H9 (cell line): ENCODE measurements at regions not wholly inside any gene's neighbourhood (a gene's known extent, or its start where the extent isn't known, plus 50 kb on each side); places are given as distances from the start of the nearest gene placed in this dataset.

Experiments
- DNase-seq: peaks from one replicate; pipeline ENCODE4 v3.0.0-alpha.2; 2017
- H2AFZ ChIP-seq: one replicate; pipeline ENCODE4 v1.6.1; 2013; ENCODE audit warnings: mild to moderate bottlenecking, low read length, control low read depth, moderate library complexity
- H2AK5ac ChIP-seq: 2 replicates; pipeline ENCODE4 v1.6.1; 2013; ENCODE audit warnings: low read length, control low read depth, mixed read lengths; ENCODE audit not compliant: insufficient read length
- H2BK120ac ChIP-seq: one replicate; pipeline ENCODE4 v1.6.1; 2013; ENCODE audit warnings: low read depth, mild to moderate bottlenecking, low read length, control low read depth, inconsistent platforms; ENCODE audit not compliant: poor library complexity, severe bottlenecking
- H2BK12ac ChIP-seq: 2 replicates; pipeline ENCODE4 v1.6.1; 2013; ENCODE audit warnings: low read length, control low read depth, mixed read lengths, low read depth; ENCODE audit not compliant: insufficient read length
- H2BK15ac ChIP-seq: 2 replicates; pipeline ENCODE4 v1.6.1; 2013; ENCODE audit warnings: low read depth, low read length, control low read depth
- H2BK20ac ChIP-seq: one replicate; pipeline ENCODE4 v1.6.1; 2013; ENCODE audit warnings: low read depth, mild to moderate bottlenecking, low read length, control low read depth, inconsistent platforms; ENCODE audit not compliant: poor library complexity, severe bottlenecking
- H2BK5ac ChIP-seq: 2 replicates; pipeline ENCODE4 v1.6.1; 2013; ENCODE audit warnings: low read length, control low read depth, mixed read lengths; ENCODE audit not compliant: insufficient read length
- H3K14ac ChIP-seq: 2 replicates; pipeline ENCODE4 v1.6.1; 2013; ENCODE audit warnings: low read length, control low read depth; ENCODE audit not compliant: insufficient read depth
- H3K18ac ChIP-seq: 2 replicates; pipeline ENCODE4 v1.6.1; 2013; ENCODE audit warnings: low read depth, mild to moderate bottlenecking, mixed read lengths, low read length, control low read depth; ENCODE audit not compliant: insufficient read length
- H3K23ac ChIP-seq: 2 replicates; pipeline ENCODE4 v1.6.1; 2013; ENCODE audit warnings: low read length, control low read depth, mixed read lengths, low read depth; ENCODE audit not compliant: insufficient read length
- H3K23me2 ChIP-seq: 2 replicates; pipeline ENCODE4 v1.6.1; 2013; ENCODE audit warnings: low read depth, mild to moderate bottlenecking, mixed read lengths, low read length, control low read depth; ENCODE audit not compliant: insufficient read length, poor library complexity, severe bottlenecking
- H3K27ac ChIP-seq: 2 replicates; pipeline ENCODE4 v1.5.1; 2013; ENCODE audit warnings: low read length, control low read depth, mixed read lengths, low read depth; ENCODE audit not compliant: insufficient read length
- H3K27me3 ChIP-seq: 2 replicates; pipeline ENCODE4 v1.6.1; 2013; ENCODE audit warnings: low read length, control low read depth, inconsistent platforms; ENCODE audit not compliant: insufficient read depth
- H3K4ac ChIP-seq: 2 replicates; pipeline ENCODE4 v1.6.1; 2013; ENCODE audit warnings: low read depth, mild to moderate bottlenecking, control low read depth, inconsistent platforms, low read length, moderate library complexity
- H3K4me1 ChIP-seq: 2 replicates; pipeline ENCODE4 v1.6.1; 2013; ENCODE audit warnings: low read length, control low read depth, inconsistent platforms; ENCODE audit not compliant: insufficient read depth
- H3K4me2 ChIP-seq: 2 replicates; pipeline ENCODE4 v1.6.1; 2013; ENCODE audit warnings: low read length, control low read depth, mixed read lengths; ENCODE audit not compliant: insufficient read length, insufficient read depth
- H3K56ac ChIP-seq: 2 replicates; pipeline ENCODE4 v1.6.1; 2013; ENCODE audit warnings: low read depth, mild to moderate bottlenecking, mixed read lengths, low read length, control low read depth; ENCODE audit not compliant: insufficient read length
- H3K79me1 ChIP-seq: 2 replicates; pipeline ENCODE4 v1.6.1; 2013; ENCODE audit warnings: low read depth, mild to moderate bottlenecking, moderate library complexity, low read length, control low read depth, inconsistent platforms; ENCODE audit not compliant: insufficient read depth, poor library complexity, severe bottlenecking
- H3K79me2 ChIP-seq: 2 replicates; pipeline ENCODE4 v1.6.1; 2013; ENCODE audit warnings: low read length, control low read depth, inconsistent platforms; ENCODE audit not compliant: insufficient read depth
- H3K9ac ChIP-seq: 2 replicates; pipeline ENCODE4 v1.6.1; 2013; ENCODE audit warnings: low read length, control low read depth, mixed read lengths; ENCODE audit not compliant: insufficient read length; ENCODE audit errors: extremely low read depth
- H3K9me3 ChIP-seq: one replicate; pipeline ENCODE4 v1.6.1; 2013; ENCODE audit warnings: low read depth, low read length, inconsistent platforms; ENCODE audit not compliant: control insufficient read depth
- H3T11ph ChIP-seq: one replicate; pipeline ENCODE4 v1.6.1; 2013; ENCODE audit warnings: mild to moderate bottlenecking, low read length, control low read depth, inconsistent platforms
- H4K20me1 ChIP-seq: one replicate; pipeline ENCODE4 v1.6.1; 2013; ENCODE audit not compliant: control insufficient read depth, insufficient read length, insufficient read depth
- H4K5ac ChIP-seq: 2 replicates; pipeline ENCODE4 v1.6.1; 2013; ENCODE audit warnings: low read depth, mild to moderate bottlenecking, mixed read lengths, low read length, control low read depth; ENCODE audit not compliant: insufficient read length
- H4K8ac ChIP-seq: replicated peaks from 2 replicates; pipeline ENCODE4 v1.6.1; 2013; ENCODE audit warnings: low read length, control low read depth, mixed read lengths, low read depth; ENCODE audit not compliant: insufficient read length
- H4K91ac ChIP-seq: 2 replicates; pipeline ENCODE4 v1.6.1; 2013; ENCODE audit warnings: low read depth, mild to moderate bottlenecking, moderate library complexity, mixed read lengths, low read length, control low read depth; ENCODE audit not compliant: insufficient read length
- H3K27ac Mint-ChIP-seq, 3 experiments: 2 replicates in 2 of 3; 3 replicates in 1 of 3; pipeline ENCODE4 v1.8.0; 2020 to 2021; ENCODE audit warnings: mixed read lengths in 3 of 3, mild to moderate bottlenecking in 1 of 3, moderate library complexity in 1 of 3
- H3K27me3 Mint-ChIP-seq: 2 replicates; pipeline ENCODE4 v1.8.0; 2021; ENCODE audit warnings: low read depth, mild to moderate bottlenecking, moderate library complexity, mixed read lengths
- H3K36me3 Mint-ChIP-seq, 3 experiments: 2 replicates in 2 of 3; 3 replicates in 1 of 3; pipeline ENCODE4 v1.8.0; 2020 to 2021; ENCODE audit warnings: low read depth in 3 of 3, mixed read lengths in 3 of 3; ENCODE audit not compliant: insufficient read depth in 1 of 3
- H3K4me1 Mint-ChIP-seq, 2 experiments: 2 replicates each; pipeline ENCODE4 v1.8.0; 2020; ENCODE audit warnings: mixed read lengths in 2 of 2
- H3K4me3 Mint-ChIP-seq, 2 experiments: 2 replicates in 1 of 2; 3 replicates in 1 of 2; pipeline ENCODE4 v1.8.0; 2020 to 2021; ENCODE audit warnings: mild to moderate bottlenecking in 2 of 2, mixed read lengths in 2 of 2, moderate library complexity in 1 of 2
- H3K9me3 Mint-ChIP-seq, 2 experiments: 2 replicates in 1 of 2; 3 replicates in 1 of 2; pipeline ENCODE4 v1.8.0; 2020; ENCODE audit warnings: mild to moderate bottlenecking in 2 of 2, mixed read lengths in 2 of 2, moderate library complexity in 1 of 2
- WGBS: extraction: QIAGEN DNeasy Blood & Tissue Kit; methylation state at CpG from one replicate; pipeline ENCODE4 v1.1.7; 2013; ENCODE audit warnings: missing lambda C conversion rate, low lambda C conversion rate, mixed read lengths; ENCODE audit not compliant: insufficient read length; ENCODE audit errors: extremely low coverage; 5-methylcytosine and 5-hydroxymethylcytosine counted together
- TF ChIP-seq, protein P1 (sequence below): fragments of 200-600 bp; sonication (generic); conservative IDR thresholded peaks from 3 replicates; pipeline ENCODE4 v1.8.0; 2021; ENCODE audit warnings: antibody characterized with exemption, mild to moderate bottlenecking

GRCh38 chr1:101728029-101728428 lies 268.7 kb downstream of the OLFM3 start:
- H3K4ac ChIP-seq: no peak overlapping the region
- no peak overlapping the region for H3K23ac ChIP-seq
- no peak overlapping the region for H3T11ph ChIP-seq
- no peak overlapping the region for H3K18ac ChIP-seq
- no peak overlapping the region for H3K27ac ChIP-seq
- H3K4me1 Mint-ChIP-seq: peaks cover 3% of the 10 kb centered on the region in 2 experiments; a peak in 1 of 4 replicates
- no peak overlapping the region for H4K8ac ChIP-seq
- no peak overlapping the region for H2BK120ac ChIP-seq
- no peak overlapping the region for H4K91ac ChIP-seq
- H3K79me1 ChIP-seq: no peaks in the 10 kb centered on the region
- no peak overlapping the region for H3K4me2 ChIP-seq
- no peaks in the 10 kb centered on the region for H3K23me2 ChIP-seq
- no peaks in the 10 kb centered on the region for H3K9me3 ChIP-seq
- no peak overlapping the region for H3K56ac ChIP-seq
- H4K5ac ChIP-seq: no peak overlapping the region
- no peak overlapping the region for H3K14ac ChIP-seq
- H3K79me2 ChIP-seq: no peaks in the 10 kb centered on the region
- no peak overlapping the region for H3K27ac Mint-ChIP-seq
- no peak overlapping the region for H2BK20ac ChIP-seq
- no CpG with 5 or more reads among the region's 5 CpGs for WGBS
- H3K4me1 ChIP-seq: no peaks in the 10 kb centered on the region
- H2AFZ ChIP-seq: no peak overlapping the region
- DNase-seq: no peak
- H4K20me1 ChIP-seq: no peaks in the 10 kb centered on the region
- no peaks in the 10 kb centered on the region for H3K27me3 Mint-ChIP-seq
- H3K9ac ChIP-seq: no peak overlapping the region
- no peak overlapping the region for H2AK5ac ChIP-seq
- H3K4me3 Mint-ChIP-seq: no peak overlapping the region
- no peaks in the 10 kb centered on the region for H3K27me3 ChIP-seq
- H2BK15ac ChIP-seq: no peak overlapping the region
- no peaks in the 10 kb centered on the region for H3K9me3 Mint-ChIP-seq
- TF ChIP-seq, protein P1, sequence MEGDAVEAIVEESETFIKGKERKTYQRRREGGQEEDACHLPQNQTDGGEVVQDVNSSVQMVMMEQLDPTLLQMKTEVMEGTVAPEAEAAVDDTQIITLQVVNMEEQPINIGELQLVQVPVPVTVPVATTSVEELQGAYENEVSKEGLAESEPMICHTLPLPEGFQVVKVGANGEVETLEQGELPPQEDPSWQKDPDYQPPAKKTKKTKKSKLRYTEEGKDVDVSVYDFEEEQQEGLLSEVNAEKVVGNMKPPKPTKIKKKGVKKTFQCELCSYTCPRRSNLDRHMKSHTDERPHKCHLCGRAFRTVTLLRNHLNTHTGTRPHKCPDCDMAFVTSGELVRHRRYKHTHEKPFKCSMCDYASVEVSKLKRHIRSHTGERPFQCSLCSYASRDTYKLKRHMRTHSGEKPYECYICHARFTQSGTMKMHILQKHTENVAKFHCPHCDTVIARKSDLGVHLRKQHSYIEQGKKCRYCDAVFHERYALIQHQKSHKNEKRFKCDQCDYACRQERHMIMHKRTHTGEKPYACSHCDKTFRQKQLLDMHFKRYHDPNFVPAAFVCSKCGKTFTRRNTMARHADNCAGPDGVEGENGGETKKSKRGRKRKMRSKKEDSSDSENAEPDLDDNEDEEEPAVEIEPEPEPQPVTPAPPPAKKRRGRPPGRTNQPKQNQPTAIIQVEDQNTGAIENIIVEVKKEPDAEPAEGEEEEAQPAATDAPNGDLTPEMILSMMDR: no peak
- no peak overlapping the region for H2BK12ac ChIP-seq
- no peaks in the 10 kb centered on the region for H3K36me3 Mint-ChIP-seq
- H2BK5ac ChIP-seq: no peak overlapping the region
